Dedifferentiated amniotic fluid mesenchymal stem cell (primary cell): ENCODE measurements at regions not wholly inside any gene's neighbourhood (a gene's known extent, or its start where the extent isn't known, plus 50 kb on each side); places are given as distances from the start of the nearest gene placed in this dataset.

Experiments
- DNase-seq: peaks from one replicate; pipeline ENCODE4 v3.0.0-alpha.2; 2016; ENCODE audit errors: extremely low spot score

DNA sequence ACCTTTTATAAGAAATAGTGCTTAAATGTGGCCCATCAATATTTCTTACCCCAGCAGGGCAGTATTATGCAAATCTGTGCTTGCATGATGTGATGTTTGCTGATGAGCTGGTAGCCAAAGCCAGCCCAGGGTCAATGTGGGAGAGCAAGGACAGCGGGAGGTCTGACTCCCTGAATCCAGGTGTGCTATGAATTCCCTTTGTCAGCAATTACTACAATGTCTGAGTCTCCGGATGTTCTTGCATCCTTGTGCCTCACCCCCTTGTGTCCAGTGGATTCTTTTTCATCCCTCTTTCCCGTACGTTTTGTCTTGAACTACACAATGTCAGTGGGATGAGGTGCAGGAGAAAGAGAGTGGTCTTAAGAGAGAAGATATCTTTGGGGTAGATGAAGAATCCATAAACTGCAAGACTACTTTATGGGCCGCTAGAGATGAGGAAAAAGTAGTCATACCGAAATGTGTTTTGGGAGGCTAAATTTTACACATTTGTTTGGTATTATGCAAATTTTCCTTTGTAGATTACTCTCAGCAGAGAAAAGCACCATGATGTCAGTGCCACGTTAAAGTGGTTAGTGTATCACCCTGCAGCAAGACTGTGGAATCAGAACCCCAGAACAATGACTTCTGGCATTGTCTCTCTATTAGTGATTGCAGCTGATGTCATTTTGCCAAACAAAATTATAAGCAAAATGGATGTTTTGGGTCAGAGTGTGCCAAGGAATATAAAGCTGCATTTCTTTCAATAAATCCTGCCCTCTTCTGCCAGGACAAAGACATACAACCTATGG lies 53.5 kb upstream of the TSHZ3 start:
- DNase-seq = no peak

DNA sequence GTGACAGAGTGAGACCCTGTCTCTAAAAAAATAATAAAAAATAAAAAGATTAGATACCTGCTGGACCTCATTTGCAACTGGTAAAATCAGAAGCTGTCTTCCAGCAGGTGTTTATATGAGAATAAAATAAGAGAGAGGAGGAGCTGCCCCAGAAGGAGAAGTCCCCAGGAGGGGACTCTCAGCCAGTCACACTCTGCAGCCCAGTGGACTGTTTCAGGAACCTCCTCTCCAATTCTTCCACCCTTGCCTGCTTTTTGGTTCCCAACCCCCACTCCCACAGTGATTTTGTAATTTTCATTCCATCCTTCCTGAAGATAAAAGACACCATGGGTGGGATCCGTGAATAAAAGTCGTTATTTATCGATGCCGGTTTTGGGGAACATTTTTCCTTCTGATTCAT lies 56.9 kb upstream of the TSHZ3 start:
- DNase-seq = no peak

DNA sequence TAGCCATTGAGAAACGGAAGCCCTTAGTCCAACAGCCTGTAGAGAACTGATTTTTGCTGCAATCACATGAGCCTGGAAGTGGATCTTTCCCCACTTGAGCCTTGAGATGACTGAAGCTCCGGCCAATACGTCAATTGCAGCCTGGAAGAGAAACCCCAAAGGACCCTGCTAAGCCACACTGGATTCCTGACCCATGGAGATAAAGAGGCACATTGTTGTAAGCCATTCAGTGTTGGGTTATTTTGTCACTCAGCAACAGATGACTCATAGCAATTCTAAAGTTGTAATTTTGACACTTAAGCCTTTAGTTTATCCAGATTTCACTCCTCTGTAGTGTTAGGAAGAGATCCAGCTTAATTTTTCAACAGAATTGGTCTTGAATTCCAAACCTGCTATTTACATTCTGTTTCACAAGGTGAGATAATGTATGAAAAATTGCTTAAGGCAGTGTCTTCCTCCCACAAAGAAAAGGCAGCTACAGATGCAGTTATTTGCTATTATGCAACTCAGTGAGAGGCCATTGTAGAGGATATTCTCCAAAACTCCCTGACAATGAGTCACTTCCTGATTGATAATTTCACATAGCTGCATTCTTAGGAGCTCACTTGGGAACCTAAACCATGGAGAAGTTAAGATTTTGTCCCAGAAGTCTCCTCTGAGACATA lies 59.4 kb upstream of the TSHZ3 start:
- peak; percentile 72 for DNase-seq

DNA sequence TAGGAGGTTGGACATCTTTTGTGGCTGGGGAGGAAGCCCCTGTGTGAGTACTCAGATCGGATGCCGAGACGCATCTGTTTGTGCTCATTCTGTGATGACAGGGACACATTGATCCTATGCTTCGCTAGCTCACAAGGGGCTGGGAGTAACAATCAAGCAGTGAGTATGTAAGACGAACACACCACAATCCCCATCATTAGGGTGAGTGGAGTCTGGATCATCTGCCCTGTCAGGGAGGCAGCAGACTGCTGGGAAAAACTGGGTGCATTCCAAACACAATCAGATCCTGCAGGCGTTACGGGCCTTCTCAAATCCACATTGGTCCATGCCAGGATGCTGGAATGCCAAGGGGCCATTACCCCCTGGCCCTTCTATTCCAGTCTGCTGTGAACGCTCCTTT lies 64.1 kb upstream of the TSHZ3 start:
- DNase-seq = no peak

DNA sequence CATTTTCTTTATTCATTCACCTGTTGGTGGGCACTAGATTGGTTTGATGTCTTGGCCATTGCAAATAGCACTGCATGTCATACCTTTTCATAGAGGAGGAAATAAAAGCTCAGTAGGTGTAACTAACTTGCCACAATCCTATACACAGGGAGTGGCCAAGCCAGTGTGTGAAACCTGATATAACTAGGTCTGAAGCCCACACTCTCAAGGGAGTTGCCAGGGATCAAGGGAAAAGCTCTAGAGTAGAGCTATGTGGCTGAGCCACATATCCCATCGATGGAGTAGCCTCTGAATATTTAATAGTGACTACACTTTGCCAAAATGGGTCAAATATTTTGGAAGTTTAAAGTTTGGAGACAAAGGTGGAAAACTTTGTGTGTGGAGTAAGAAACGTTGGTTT lies 66.1 kb upstream of the TSHZ3 start:
- no peak for DNase-seq

DNA sequence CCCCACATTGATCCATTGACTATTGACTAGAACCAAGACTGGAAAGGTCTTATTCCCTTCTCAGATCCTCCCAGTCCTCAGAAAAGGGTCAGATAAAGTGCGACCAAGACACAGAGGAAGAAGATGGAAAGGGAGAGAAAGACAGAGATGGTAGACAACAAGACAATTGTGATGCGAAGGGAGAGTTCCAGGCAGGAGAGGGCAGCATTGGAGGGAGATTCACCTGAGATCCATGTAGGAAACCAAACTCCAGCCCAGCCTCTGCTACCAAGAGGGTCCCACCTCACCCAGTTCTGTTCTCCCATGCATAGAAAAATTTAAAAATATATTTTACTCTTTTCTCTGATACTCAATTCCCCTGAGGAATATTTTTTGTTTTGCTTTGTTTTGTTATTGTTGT lies 67.3 kb upstream of the TSHZ3 start:
- DNase-seq = no peak

DNA sequence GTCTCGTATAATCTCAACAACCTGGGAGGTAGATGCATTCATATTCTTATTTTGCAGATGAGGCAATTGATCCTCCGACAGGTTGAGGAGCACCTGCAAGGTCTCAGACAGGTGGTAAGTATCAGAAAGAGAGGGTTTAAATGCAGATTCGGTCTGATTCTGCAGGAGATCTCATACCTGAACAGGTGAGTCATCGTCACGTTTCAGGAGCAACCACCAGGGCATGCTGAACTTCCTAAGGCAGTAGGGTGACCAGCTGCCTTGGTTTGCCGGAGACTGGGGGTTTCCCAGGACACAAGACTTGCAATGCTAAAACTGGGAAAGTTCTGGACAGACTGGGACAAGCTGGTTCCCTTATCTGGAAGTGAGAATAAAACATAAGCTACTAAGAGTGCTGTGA lies 68.8 kb upstream of the TSHZ3 start:
- no peak for DNase-seq

DNA sequence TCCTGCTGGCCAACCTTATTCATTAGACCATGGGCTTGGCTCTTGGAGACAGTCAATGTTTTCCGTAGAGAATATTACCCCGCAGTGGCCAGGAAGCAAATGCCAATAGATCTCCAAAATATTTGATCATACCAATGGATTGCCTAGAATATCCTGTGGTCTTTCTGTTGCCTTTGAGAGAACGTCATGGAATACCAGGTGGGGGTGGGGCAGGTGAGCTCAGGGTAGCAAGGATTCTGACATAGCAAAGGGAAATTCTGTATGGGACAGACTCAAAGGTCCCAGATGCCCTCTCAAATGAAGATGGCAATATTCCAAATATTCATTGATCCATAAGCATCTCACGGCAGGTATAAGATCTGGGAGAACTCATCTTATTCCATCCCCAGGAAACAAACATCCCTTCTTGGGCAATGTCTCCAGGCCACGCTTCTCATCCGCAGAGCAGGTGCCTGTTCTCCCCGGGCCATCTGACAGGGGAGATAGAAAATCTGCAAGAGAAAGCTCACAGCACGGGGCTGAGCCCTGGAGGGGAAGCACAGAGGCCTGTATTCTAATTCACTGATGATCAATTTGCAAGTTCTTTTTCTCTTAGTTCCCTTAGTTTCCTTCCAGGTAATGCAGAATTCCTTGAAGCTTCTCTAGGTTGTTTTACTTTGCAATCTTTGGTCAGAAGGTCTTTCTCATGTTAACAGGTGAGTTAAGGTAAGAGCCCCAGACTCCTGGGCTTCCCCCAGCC lies 69.6 kb upstream of the TSHZ3 start:
- DNase-seq = no peak

DNA sequence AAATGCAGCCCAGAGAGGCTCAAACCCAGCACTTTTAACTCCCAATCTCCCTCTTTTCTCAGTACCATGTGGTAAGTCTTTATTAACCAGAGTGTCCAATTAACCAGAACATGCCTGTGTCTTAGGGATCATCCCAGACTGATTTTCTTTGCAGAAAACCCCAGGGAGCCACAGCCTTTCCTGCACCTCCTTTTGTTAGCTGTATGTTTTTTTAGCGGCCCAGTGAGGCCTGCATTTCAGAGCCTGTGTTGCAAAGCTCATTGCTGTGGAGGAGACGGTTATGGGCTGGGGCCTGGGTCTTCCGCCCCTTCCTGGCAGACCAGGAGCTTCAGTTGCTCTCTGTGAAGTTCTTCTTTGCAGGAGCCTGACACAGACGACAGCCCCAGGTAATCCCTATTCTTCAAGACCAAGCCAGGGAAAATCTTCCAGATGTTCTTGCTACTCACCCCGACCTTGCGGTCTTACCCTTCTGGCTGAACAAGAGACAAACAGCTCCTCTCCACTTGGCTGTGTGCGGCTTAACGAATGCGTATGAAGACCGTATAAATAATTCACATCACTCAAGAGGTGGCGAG lies 70.7 kb upstream of the TSHZ3 start:
- no peak for DNase-seq

DNA sequence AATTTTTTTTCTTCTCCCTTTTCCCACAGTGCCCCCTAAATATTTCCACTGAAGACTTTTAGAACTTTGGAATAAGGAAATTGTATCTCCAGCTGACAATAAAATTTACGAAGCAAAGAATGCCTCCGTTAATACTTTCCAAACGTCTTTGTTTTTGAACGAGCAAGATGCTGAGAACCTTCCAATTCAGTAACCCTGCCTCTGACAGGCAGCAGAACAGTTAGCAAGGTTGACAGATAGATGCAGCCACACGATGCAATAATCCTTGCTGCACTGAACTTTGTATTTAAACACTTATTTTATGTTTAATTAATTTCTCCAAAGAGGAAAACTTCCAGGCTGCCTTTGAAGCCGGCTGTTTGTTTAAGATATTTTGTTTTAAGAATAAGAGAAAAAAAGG lies 71.8 kb upstream of the TSHZ3 start:
- no peak for DNase-seq

DNA sequence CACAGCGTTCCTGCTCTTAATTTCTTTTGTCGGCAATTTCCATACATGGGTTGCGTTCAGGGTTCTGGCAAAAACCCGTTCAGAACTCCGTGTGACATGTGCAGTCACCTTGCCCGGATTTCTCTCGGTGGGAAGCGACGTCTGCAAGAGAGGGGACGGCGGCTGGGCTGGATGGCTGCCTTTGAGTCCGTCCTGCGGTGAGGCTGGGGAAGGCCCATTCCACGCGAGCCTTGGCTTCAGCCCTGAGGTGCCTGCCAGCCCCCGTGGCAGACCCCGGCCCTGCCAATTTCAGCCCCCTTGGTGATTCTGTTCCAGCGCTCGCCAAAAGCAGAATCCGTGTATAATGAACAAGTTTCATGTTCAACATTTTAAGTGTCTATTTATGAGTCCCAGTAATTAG lies 72.6 kb upstream of the TSHZ3 start:
- DNase-seq = no peak

DNA sequence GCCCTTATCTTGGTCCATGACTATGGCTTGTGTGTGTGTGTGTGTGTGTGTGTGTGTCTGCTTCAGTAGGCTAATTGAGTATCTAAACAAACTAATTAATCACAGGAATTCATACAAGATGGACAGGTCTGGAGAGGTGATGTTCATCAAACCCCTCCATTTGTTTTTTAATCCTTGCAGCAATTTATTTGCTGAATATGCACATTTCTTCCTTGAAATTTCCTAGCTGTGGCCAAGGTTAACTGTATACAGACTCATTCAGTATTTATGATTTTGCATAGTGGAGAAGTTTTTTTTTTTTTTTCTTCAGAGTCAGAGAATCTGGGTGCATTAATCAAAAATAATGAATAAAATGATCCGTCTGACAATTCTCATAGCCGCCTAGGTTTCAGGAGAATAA lies 74.7 kb upstream of the TSHZ3 start:
- DNase-seq = no peak

DNA sequence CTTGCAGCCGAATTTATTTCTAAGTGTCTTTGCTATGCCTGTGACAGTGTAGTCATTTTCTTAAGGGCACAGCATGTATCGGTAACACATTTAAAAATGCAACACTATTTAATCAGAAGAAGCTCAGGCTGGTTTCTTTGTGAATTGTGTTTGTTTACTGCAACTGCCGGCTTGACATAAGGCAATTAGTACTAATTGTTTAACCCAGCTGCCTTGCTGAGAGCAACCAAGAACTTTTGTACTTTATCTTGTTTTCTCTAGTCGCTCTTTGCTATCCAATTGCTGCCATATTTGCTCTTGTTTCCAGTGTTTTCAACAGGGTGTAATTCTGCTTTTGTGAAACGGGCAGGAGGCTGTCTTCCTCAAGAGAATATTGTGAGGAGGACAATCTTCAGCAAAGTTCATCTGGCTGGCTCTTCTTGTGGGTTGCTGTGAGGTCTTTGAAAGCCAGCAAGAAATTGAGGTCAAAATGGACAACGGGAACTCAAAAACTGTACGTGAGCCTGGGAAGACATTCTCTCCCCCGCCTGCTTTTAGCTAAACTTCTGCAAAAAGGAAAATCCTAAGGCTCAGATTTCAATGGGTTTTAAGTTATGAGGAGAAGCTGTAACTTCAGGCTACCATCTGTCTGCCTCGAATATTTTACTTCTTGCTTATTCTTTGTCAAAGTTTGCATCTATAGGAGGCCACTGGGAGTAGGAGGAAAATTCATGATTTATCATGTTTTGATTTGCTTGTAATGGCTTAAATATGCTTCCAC lies 75.8 kb upstream of the TSHZ3 start:
- no peak for DNase-seq

DNA sequence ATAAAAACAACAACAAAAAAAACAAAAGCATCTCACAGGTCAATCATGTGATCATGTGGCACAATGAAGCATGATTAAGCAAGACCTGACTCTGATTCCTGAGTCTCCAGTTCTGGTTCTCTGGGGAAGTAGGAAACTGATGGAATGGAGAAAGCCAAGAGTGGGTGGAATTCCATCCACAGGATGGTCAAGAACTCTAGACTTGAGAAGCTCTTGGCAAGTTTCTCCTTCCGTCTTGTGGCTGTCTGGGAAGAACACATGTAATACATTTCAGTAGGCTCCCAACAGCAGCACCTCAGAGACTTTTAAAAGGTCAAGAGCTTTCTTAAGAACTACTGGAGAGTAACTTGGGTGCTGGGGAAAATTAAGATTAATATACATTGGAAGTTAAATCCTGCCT lies 78.6 kb upstream of the TSHZ3 start:
- no peak for DNase-seq

DNA sequence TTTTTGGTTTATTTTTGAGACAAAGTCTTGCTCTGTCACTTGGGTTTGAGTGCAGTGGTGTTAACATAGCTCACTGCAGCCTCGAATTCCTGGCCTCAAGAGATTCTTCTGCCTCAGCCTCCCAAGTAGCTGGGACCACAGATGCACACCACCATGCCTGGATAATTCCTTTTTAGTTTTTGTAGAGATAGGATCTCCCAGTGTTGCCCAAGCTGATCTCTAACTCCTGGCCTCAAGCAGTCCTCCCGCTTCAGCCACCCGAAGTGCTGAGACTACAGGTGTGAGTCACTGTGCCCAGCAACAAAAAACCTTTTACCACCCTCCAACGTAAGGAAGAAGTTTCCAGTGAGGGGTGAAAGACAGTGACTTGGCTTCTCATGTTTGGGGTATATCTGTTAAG lies 81.1 kb upstream of the TSHZ3 start:
- DNase-seq = no peak

DNA sequence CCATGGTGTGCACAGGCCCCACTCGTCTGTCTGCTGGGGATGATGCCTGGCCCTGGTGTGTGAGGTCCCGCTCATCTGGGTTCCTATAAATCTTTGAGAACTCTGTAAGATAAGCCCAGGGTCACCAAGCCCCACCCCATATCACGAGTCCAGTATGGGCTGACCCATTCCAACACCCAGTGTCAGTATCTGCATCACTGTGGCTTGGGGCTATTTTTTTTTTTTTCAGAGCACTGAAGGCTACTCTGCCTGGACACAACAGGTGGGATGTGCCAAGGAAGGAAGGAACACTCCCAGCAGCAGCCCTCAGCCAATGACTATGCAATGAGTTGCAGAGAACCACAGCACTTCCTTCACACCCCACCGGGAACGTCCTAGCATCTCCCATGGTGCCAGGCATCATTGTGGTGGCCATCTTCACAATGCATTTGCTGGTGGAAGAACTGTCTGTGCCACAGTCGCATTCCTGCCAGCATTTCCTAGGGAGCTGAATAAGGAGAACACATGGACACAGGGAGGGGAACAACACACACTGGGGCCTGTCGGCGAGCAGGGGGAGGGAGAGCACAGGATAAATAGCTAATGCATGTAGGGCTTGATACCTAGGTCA lies 83.1 kb upstream of the TSHZ3 start:
- no peak for DNase-seq

DNA sequence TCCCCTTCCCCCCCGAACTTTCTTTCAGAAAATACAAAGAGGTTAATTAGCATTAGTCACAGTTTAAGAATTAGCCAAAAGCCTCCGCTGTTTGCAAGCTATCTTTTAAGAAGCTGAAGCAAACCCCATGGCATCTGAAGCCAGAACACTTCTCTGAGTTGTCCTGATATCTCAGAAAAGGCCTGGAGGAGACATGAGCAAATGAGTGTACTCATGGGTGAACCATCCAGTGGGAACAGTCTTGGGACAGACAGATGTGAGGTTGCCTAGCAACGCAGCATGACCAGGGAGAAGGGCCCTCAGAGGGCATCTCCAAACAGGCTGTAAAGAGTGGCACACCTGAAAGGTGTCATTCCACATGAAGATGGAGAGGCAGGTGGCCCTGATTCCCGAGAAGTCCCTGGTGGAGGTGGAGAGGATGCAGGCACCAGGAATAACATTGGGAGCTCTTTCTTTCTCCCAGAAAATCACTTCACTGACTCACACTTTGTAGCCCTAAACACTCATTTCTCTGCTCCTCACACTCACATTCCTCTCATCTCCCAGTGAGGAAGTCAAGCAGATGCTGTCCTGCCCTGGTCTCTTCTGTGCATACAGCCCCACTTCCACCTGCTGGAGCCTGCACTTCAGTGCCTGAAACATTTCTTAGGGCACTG lies 87.0 kb upstream of the TSHZ3 start:
- no peak for DNase-seq

DNA sequence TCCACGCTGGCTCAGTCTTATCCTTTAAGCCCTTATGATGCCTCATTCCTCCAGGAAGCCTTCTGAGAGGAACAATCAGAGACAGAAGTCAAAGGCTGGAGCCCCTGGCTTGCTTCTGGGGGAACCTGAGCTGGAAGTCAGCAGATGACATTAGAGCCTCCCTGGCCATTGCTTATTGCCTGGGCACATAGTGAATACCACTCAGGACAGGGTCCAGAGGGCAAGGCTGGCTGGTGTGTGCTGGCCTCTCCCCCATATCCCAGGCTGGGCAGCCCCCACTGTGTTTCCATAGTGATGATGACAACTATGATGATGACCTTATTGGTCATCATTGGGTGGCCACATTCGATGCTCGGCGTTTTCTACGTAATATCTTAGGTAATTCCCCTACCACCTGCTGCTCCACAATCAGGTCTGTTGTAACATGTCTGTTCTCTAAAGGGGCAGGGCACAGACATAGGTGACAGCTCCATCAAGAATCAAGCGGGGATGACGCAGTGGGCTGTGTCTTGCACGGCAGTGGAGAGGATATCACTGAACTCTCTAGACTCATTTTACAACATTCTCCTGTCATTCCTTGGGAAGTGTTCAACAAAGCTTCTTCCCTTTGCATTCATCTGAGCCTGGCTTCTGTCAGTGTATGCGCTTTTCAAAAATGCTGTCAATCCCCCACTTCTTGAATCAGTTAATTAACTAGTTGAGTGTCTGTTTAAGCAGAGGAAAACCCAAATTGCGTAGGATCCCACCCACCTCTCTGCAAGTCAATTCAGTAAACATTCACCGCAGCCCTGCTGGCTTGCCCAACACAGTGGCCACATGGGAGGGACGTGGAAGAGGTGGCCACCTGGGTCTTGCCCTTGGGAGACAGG lies 89.4 kb upstream of the TSHZ3 start:
- no peak for DNase-seq

DNA sequence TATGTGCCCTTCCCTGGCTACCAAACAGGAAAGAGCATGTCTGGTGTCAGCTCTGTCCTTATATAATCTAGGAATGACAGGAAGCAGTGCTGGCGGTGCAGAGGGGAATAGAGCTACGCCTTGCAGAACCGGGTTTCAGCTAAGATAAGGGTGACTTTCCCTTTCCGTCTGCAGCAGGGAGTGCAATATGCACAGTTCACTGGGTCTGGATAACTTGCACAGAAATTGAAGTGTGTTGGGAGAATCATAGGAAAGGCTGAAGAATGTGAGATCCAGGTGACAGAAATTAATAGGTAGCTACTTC lies 90.0 kb upstream of the TSHZ3 start:
- DNase-seq = no peak

DNA sequence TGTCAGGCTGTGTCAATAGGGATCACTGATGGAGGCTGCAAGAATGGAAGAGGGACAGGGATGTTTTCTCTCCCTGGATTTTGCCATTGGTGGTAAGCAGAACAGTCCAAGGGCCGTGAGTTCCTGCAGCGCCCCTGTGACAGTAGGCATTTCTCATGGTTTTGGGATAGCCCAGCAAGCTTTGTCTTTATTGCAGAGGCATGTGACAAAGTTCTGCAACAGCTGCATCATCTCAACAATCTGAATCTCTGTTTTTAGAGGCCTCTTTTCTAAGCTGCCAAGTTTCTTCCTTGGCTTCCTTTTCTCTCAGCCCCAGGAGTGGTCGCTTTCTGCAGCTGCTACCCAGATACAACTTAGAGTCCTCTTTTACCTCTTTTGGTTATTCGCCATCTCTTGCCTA lies 95.7 kb upstream of the TSHZ3 start:
- DNase-seq = no peak
